ENCODE measurements at regions not wholly inside any gene's neighbourhood (a gene's known extent, or its start where the extent isn't known, plus 50 kb on each side); places are given as distances from the start of the nearest gene placed in this dataset.

DNA sequence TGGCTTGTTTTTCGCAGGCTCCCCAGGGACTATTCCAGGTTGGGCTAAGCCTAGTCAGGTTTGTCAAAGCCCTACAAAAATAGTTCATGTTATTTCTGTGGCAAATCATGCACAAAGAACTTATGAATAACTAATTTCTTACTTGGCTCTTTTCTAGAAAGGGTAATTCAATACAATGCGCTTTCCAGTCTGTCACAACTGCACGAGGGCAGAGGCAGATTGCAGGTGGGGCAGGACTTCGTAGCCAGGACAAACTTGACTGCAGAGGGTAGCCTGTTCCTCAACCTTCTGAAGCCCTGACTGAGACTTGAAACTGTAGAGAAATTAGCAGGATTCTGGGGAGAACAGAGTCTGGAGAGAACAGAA, 253.5 kb downstream of the QKI start:
- H3K27ac Mint-ChIP-seq (ENCODE audit: unreplicated experiment) = no peak overlapping the region
- FAIRE-seq = no peak
- H3K9ac ChIP-seq (ENCODE audit: low read length) = no peak overlapping the region

DNA sequence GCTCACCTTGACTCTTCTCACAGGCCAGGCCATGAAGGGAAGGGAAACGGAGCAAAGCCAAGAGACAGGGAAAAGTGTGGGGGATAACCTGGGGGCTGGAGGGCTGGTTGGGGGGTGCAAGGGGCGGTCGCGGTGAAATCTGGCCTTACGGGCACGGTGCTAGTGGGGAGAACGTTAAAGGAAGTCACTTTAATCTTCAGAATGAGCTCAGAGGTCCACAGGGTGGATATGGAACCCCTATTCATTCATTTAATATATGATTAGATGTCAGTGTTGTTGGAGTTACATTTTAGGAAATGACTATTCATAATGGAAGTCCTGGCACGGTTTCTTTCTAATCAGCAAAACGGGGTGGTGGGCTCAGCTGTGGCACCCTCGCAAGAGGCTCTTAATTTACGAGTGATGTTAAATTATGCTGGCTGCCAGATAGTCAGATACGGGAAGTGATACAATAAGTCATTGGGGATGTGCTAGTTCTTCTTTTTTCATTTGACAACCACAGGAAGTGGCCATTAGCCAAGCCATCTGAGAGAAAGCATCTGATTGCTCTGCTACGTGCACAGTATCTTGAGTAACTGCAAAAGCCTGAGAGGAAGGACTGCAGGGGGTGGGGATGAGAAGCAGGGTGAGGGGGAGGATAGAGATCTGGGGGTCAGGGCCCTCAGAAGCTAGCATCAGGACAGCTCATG, 253.0 kb downstream of the QKI start:
- Mint-ChIP-seq H3K9me3 (ENCODE audit: unreplicated experiment) (peaks cover 1% of the 10 kb centered on the region), H3K36me3 (ENCODE audit: low read depth, unreplicated experiment) (no peaks in the 10 kb centered on the region), H3K4me3 (ENCODE audit: unreplicated experiment) (no peak overlapping the region), H3K27me3 (ENCODE audit: low read depth, unreplicated experiment) (peaks cover 5% of the 10 kb centered on the region), H3K27ac (ENCODE audit: unreplicated experiment) (peak overlapping the region; percentile 27), H3K4me1 (ENCODE audit: low read depth, unreplicated experiment) (peaks cover 5% of the 10 kb centered on the region)
- FAIRE-seq (peak; percentile 5), DNase-seq (ENCODE audit: low read depth) (peak; percentile 44)
- no peak overlapping the region for H2AFZ ChIP-seq (ENCODE audit: low read depth, low read length)
- no peaks in the 10 kb centered on the region for H3K79me2 ChIP-seq (ENCODE audit: insufficient read depth, low read length)
- H3K36me3 ChIP-seq (ENCODE audit: insufficient read depth, low read length) = no peaks in the 10 kb centered on the region
- TF ChIP-seq CTCF (IDR thresholded peaks at IDR 0.05; ENCODE audit: insufficient read depth, low read depth, low read length) (no peak), EZH2 (IDR thresholded peaks at IDR 0.05; ENCODE audit: insufficient read depth, low read length) (no peak)
- H3K4me2 ChIP-seq (ENCODE audit: low read length) = peak overlapping the region; percentile 12
- H3K9ac ChIP-seq (ENCODE audit: low read length) = no peak overlapping the region
- H3K4me1 ChIP-seq (ENCODE audit: insufficient read depth, low read length) = no peaks in the 10 kb centered on the region
- H4K20me1 ChIP-seq (ENCODE audit: insufficient read depth, low read length) = no peaks in the 10 kb centered on the region
- H3K27ac ChIP-seq (ENCODE audit: low read depth, low read length) = no peak overlapping the region
- H3K9me3 ChIP-seq (ENCODE audit: insufficient read depth, low read depth, low read length) = no peaks in the 10 kb centered on the region
- H3K4me3 ChIP-seq (ENCODE audit: insufficient read depth, low read depth, low read length) = no peak overlapping the region
- no peaks in the 10 kb centered on the region for H3K27me3 ChIP-seq (ENCODE audit: insufficient read depth, low read length)

More for the DNA sequence above, 253.5 kb downstream of the QKI start:
- TF ChIP-seq EZH2 (IDR thresholded peaks at IDR 0.05; ENCODE audit: insufficient read depth, low read length) = no peak
- no peak for TF ChIP-seq CTCF (IDR thresholded peaks at IDR 0.05; ENCODE audit: insufficient read depth, low read depth, low read length)
- Histone ChIP-seq H3K9me3 (ENCODE audit: insufficient read depth, low read depth, low read length) (no peaks in the 10 kb centered on the region), H2AFZ (ENCODE audit: low read depth, low read length) (no peak overlapping the region), H3K27me3 (ENCODE audit: insufficient read depth, low read length) (no peaks in the 10 kb centered on the region), H3K4me1 (ENCODE audit: insufficient read depth, low read length) (no peaks in the 10 kb centered on the region), H3K4me3 (ENCODE audit: insufficient read depth, low read depth, low read length) (no peak overlapping the region), H3K36me3 (ENCODE audit: insufficient read depth, low read length) (no peaks in the 10 kb centered on the region), H3K27ac (ENCODE audit: low read depth, low read length) (no peak overlapping the region), H3K4me2 (ENCODE audit: low read length) (peak overlapping the region; percentile 12), H3K79me2 (ENCODE audit: insufficient read depth, low read length) (no peaks in the 10 kb centered on the region), H4K20me1 (ENCODE audit: insufficient read depth, low read length) (no peaks in the 10 kb centered on the region)
- Mint-ChIP-seq H3K27me3 (ENCODE audit: low read depth, unreplicated experiment) (peaks cover 5% of the 10 kb centered on the region), H3K9me3 (ENCODE audit: unreplicated experiment) (peaks cover 3% of the 10 kb centered on the region), H3K4me1 (ENCODE audit: low read depth, unreplicated experiment) (peaks cover 5% of the 10 kb centered on the region), H3K36me3 (ENCODE audit: low read depth, unreplicated experiment) (no peaks in the 10 kb centered on the region), H3K4me3 (ENCODE audit: unreplicated experiment) (no peak overlapping the region)
- no peak for DNase-seq (ENCODE audit: low read depth)

- Histone ChIP-seq H3K9me3 (ENCODE audit: insufficient read depth, low read depth, low read length) (no peaks in the 10 kb centered on the region), H3K27me3 (ENCODE audit: insufficient read depth, low read length) (no peaks in the 10 kb centered on the region), H3K9ac (ENCODE audit: low read length) (no peak overlapping the region), H3K4me3 (ENCODE audit: insufficient read depth, low read depth, low read length) (no peak overlapping the region), H3K36me3 (ENCODE audit: insufficient read depth, low read length) (no peaks in the 10 kb centered on the region), H4K20me1 (ENCODE audit: insufficient read depth, low read length) (no peaks in the 10 kb centered on the region), H2AFZ (ENCODE audit: low read depth, low read length) (no peak overlapping the region), H3K27ac (ENCODE audit: low read depth, low read length) (no peak overlapping the region), H3K4me1 (ENCODE audit: insufficient read depth, low read length) (no peaks in the 10 kb centered on the region), H3K4me2 (ENCODE audit: low read length) (no peak overlapping the region), H3K79me2 (ENCODE audit: insufficient read depth, low read length) (no peaks in the 10 kb centered on the region)
- H3K27ac Mint-ChIP-seq (ENCODE audit: unreplicated experiment) = no peak overlapping the region
- TF ChIP-seq CTCF (IDR thresholded peaks at IDR 0.05; ENCODE audit: insufficient read depth, low read depth, low read length) = no peak
- no peak for TF ChIP-seq EZH2 (IDR thresholded peaks at IDR 0.05; ENCODE audit: insufficient read depth, low read length)
- H3K4me3 Mint-ChIP-seq (ENCODE audit: unreplicated experiment) = no peak overlapping the region
- DNase-seq (ENCODE audit: low read depth) = no peak
- peaks cover 13% of the 10 kb centered on the region for H3K4me1 Mint-ChIP-seq (ENCODE audit: low read depth, unreplicated experiment)
- H3K36me3 Mint-ChIP-seq (ENCODE audit: low read depth, unreplicated experiment) = no peaks in the 10 kb centered on the region
- peaks cover 1% of the 10 kb centered on the region for H3K9me3 Mint-ChIP-seq (ENCODE audit: unreplicated experiment)
- H3K27me3 Mint-ChIP-seq (ENCODE audit: low read depth, unreplicated experiment) = peaks cover 6% of the 10 kb centered on the region
- no peak for FAIRE-seq
These were observed 250.9 kb downstream of the QKI start for GRCh38 chr6:163665464-163665863.
